Sigmoid colon (tissue), 4 donors: ENCODE measurements at regions not wholly inside any gene's neighbourhood (a gene's known extent, or its start where the extent isn't known, plus 50 kb on each side); places are given as distances from the start of the nearest gene placed in this dataset.

Source experiments
- POLR2A ChIP-seq, 2 donors: fragments of 450-650 bp; IDR thresholded peaks; one replicate each; pipeline ENCODE4 v1.6.1; 2016; ENCODE audit warnings: antibody characterized with exemption in 2 of 2, mild to moderate bottlenecking in 2 of 2, moderate library complexity in 2 of 2
- POLR2AphosphoS5 ChIP-seq, 4 donors: sonication (generic); formaldehyde crosslinking; IDR thresholded peaks; one replicate each; pipeline ENCODE4 v1.6.1; 2017; ENCODE audit warnings: antibody characterized with exemption in 4 of 4
- TF ChIP-seq, protein P1 (sequence below), 4 experiments: fragments of 450-650 bp in 3 of 4; fragments of 200-600 bp in 1 of 4; IDR thresholded peaks; one replicate each; pipeline ENCODE4 v1.5.1; 2016 to 2019; ENCODE audit warnings: antibody characterized with exemption in 4 of 4, mild to moderate bottlenecking in 3 of 4, moderate library complexity in 2 of 4

DNA sequence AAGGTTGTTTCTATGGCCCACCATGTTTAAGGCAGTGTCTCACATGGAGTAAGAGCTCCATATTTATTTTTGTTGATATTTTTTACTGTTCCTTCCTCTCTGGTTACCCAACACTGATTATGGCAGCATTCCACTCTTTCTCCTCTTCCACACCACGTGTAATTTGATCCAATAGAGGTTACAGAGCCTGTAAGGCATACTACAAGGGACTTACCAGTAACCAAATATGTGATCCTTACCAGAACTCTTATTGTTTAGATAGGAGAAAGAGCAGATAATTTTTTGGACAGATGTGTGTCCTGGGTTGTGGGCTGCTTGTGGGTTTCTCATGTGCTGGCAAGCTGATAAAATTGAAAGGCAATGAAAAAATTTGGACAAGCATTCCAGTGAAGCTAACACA lies 261.3 kb downstream of the TMEM167A start:
- TF ChIP-seq, protein P1, sequence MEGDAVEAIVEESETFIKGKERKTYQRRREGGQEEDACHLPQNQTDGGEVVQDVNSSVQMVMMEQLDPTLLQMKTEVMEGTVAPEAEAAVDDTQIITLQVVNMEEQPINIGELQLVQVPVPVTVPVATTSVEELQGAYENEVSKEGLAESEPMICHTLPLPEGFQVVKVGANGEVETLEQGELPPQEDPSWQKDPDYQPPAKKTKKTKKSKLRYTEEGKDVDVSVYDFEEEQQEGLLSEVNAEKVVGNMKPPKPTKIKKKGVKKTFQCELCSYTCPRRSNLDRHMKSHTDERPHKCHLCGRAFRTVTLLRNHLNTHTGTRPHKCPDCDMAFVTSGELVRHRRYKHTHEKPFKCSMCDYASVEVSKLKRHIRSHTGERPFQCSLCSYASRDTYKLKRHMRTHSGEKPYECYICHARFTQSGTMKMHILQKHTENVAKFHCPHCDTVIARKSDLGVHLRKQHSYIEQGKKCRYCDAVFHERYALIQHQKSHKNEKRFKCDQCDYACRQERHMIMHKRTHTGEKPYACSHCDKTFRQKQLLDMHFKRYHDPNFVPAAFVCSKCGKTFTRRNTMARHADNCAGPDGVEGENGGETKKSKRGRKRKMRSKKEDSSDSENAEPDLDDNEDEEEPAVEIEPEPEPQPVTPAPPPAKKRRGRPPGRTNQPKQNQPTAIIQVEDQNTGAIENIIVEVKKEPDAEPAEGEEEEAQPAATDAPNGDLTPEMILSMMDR (IDR thresholded peaks at IDR 0.05) = no peak
- no peak for TF ChIP-seq POLR2A (IDR thresholded peaks at IDR 0.05)
- TF ChIP-seq POLR2AphosphoS5 (IDR thresholded peaks at IDR 0.05) = no peak
